Left ventricle myocardium inferior (tissue), 1 donor: ENCODE measurements at regions not wholly inside any gene's neighbourhood (a gene's known extent, or its start where the extent isn't known, plus 50 kb on each side); places are given as distances from the start of the nearest gene placed in this dataset.

ENCODE experiments used
- DNase-seq: peaks from one replicate; pipeline ENCODE4 v3.0.0-alpha.2; 2020
- H3K27ac ChIP-seq: fragments of 200-600 bp; replicated peaks from 2 replicates; pipeline ENCODE4 v1.8.0; 2021
- H3K27me3 ChIP-seq: fragments of 200-600 bp; 2 replicates; pipeline ENCODE4 v1.8.0; 2021; ENCODE audit warnings: low read depth
- H3K36me3 ChIP-seq: fragments of 200-600 bp; 2 replicates; pipeline ENCODE4 v1.8.0; 2021
- H3K4me1 ChIP-seq: fragments of 200-600 bp; 2 replicates; pipeline ENCODE4 v1.8.0; 2021
- H3K4me3 ChIP-seq: fragments of 200-600 bp; 2 replicates; pipeline ENCODE4 v1.8.0; 2021; ENCODE audit warnings: mild to moderate bottlenecking, moderate library complexity
- H3K9me3 ChIP-seq: fragments of 200-600 bp; replicated peaks from 2 replicates; pipeline ENCODE4 v1.8.0; 2021
- CTCF ChIP-seq: fragments of 200-600 bp; IDR thresholded peaks from 2 replicates; pipeline ENCODE4 v1.8.0; 2021; ENCODE audit warnings: antibody characterized with exemption, mild to moderate bottlenecking, borderline replicate concordance
- intact Hi-C: fragments of 100-400 bp; cut with micrococcal nuclease; formaldehyde crosslinking; loops from one replicate; pipeline ENCODE4 v1.11.0; 2022
- donor health status: DM: no; HTN: yes; CAD: no; lungs with severe emphysema.

- no peak for DNase-seq
- no peak for TF ChIP-seq CTCF
- Histone ChIP-seq H3K4me1 (peaks cover 12% of the 10 kb centered on the region), H3K9me3 (no peaks in the 10 kb centered on the region), H3K27ac (no peak overlapping the region), H3K4me3 (no peak overlapping the region), H3K36me3 (no peaks in the 10 kb centered on the region), H3K27me3 (peaks cover 18% of the 10 kb centered on the region)
- intact Hi-C loops, result loop anchor here (10.0 kb wide), 1 partner anchor 212 kb away; no protein-coding TSS in a partner anchor
Observed at GRCh38 chr1:114342376-114342775, 168.6 kb downstream of the TRIM33 start.

DNA sequence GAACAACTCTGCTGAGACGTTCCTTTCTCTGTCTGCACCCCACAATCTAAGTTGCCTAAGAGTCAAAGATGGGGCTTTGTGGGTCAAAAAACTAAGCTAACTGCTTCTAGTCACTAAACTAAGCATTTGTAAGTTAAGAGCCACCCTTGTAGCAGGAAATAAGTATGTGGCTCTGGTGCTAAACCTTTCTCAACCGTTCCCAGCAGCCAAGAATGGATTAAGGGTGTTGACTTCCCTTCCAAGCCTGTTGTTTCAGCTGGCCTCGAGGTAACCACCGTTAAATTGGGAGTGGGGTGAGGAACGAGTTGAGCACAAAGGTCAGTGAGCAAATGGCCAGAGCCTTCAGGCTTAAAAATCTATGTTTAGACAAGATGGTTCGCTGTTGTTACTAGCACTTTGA lies 169.1 kb downstream of the TRIM33 start:
- intact Hi-C loops, result loop anchor here (10.0 kb wide), 1 partner anchor 213 kb away; no protein-coding TSS in a partner anchor

DNA sequence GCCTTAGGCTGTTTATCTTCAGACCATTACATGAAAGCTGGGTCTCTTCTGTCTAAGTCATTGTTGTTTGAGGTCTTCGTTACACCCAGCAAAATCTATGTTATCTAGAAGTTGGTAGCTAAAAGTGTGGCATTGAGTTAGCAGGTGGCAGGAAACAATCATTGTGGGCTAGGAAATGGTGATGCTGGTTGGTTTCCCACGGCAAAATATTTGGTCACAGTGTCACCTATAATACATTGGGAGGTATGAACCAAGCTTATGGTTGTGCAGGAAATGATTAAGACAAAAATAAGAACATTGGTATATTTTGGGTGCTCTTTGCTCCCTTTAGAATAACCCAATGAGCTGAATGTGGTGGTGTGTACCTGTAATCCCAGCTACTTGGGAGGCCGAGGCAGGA lies 169.7 kb downstream of the TRIM33 start:
- intact Hi-C loops, result loop anchor here (10.0 kb wide), 1 partner anchor 214 kb away; no protein-coding TSS in a partner anchor
- Histone ChIP-seq H3K4me1 (peaks cover 7% of the 10 kb centered on the region), H3K27me3 (peaks cover 20% of the 10 kb centered on the region), H3K9me3 (no peaks in the 10 kb centered on the region), H3K27ac (no peak overlapping the region), H3K36me3 (no peaks in the 10 kb centered on the region), H3K4me3 (no peak overlapping the region)
- no peak for TF ChIP-seq CTCF
- no peak for DNase-seq

More for the DNA sequence above, 169.1 kb downstream of the TRIM33 start:
- H3K27me3 ChIP-seq, result peaks cover 18% of the 10 kb centered on the region
- TF ChIP-seq CTCF, result no peak
- H3K36me3 ChIP-seq, result no peaks in the 10 kb centered on the region
- H3K4me1 ChIP-seq, result peaks cover 10% of the 10 kb centered on the region
- no peaks in the 10 kb centered on the region for H3K9me3 ChIP-seq
- no peak for DNase-seq
- H3K27ac ChIP-seq, result no peak overlapping the region
- no peak overlapping the region for H3K4me3 ChIP-seq

DNA sequence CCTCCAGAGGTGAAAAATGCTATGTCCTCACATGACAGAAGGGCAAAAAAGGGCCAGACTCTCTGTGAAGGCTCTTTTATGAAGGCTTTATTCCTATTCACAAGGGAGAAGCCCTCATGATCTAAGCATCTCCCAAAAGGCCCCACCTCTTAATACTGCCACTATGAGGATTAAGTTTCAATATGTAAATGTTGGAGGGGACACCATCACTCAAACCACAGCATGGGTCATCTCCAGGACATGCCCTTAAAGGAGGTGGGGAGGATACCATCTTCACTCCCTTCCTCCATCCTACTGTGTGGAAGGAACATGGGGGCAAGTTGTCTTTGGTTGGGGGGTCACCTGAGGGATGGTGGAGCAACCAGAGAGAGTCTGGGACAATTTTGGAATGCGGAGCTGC lies 170.1 kb downstream of the TRIM33 start:
- peaks cover 3% of the 10 kb centered on the region for H3K4me1 ChIP-seq
- intact Hi-C loops, result loop anchor here (10.0 kb wide), 1 partner anchor 214 kb away; no protein-coding TSS in a partner anchor
- no peaks in the 10 kb centered on the region for H3K36me3 ChIP-seq
- peaks cover 24% of the 10 kb centered on the region for H3K27me3 ChIP-seq
- H3K27ac ChIP-seq, result no peak overlapping the region
- no peaks in the 10 kb centered on the region for H3K9me3 ChIP-seq
- DNase-seq, result no peak
- TF ChIP-seq CTCF, result no peak
- no peak overlapping the region for H3K4me3 ChIP-seq

GRCh38 chr1:114339379-114339778 lies 171.6 kb downstream of the TRIM33 start:
- Histone ChIP-seq H3K4me1 (no peaks in the 10 kb centered on the region), H3K9me3 (no peaks in the 10 kb centered on the region), H3K27ac (no peak overlapping the region), H3K4me3 (no peak overlapping the region), H3K27me3 (peaks cover 31% of the 10 kb centered on the region), H3K36me3 (no peaks in the 10 kb centered on the region)
- intact Hi-C loops, result no loop called here
- DNase-seq, result no peak
- no peak for TF ChIP-seq CTCF
